GM12878 (cell line): ENCODE measurements at regions not wholly inside any gene's neighbourhood (a gene's known extent, or its start where the extent isn't known, plus 50 kb on each side); places are given as distances from the start of the nearest gene placed in this dataset.

Experiments used
- ATAC-seq: fragments of 200-7000 bp; cut with Tn5 transposase; 3 replicates; pipeline ENCODE4 v1.9.1; 2020; ENCODE audit warnings: mild to moderate bottlenecking, moderate library complexity
- BruUV-seq: library from RNA; stranded (reverse); fragments of 400-500 nt; replicated peaks from 2 replicates; lab custom pipeline; 2021; lab: Mats Ljungman, UMichigan
- CTCF ChIA-PET: fragments of 300-600 bp; sonication (Branson Sonifier 250); formaldehyde crosslinking; extraction: SDS; loops from one replicate; lab custom pipeline; 2021; ENCODE audit warnings: inconsistent platforms; lab: Yijun Ruan, JAX
- POLR2A ChIA-PET: fragments of 350-600 bp; formaldehyde crosslinking; extraction: SDS; loops from one replicate; lab custom pipeline; 2021; ENCODE audit warnings: inconsistent platforms; lab: Charles Lee
- RAD21 ChIA-PET: fragments of 300-600 bp; sonication (Branson Sonifier 250); formaldehyde crosslinking; loops from one replicate; lab custom pipeline; 2023; ENCODE audit warnings: antibody characterized with exemption; ENCODE audit not compliant: unreplicated experiment; lab: Charles Lee
- SMC1A ChIA-PET: fragments of 300-600 bp; sonication (Branson Sonifier 250); formaldehyde crosslinking; loops from one replicate; lab custom pipeline; 2023; ENCODE audit not compliant: unreplicated experiment, uncharacterized antibody; lab: Charles Lee
- DNase-seq: peaks from one replicate; pipeline ENCODE4 v3.0.0-alpha.2; 2011; ENCODE audit warnings: low read depth, low spot score
- FAIRE-seq: peaks from 3 replicates; lab custom pipeline; 2011; peaks lifted over from hg19 to GRCh38; lab: Jason Lieb, UNC
- H2AFZ ChIP-seq: 2 replicates; pipeline ENCODE4 v1.6.0; 2011; ENCODE audit warnings: low read depth, low read length, control low read depth; ENCODE audit not compliant: control insufficient read depth
- H3K27ac ChIP-seq: 2 replicates; pipeline ENCODE4 v1.5.1; 2011; ENCODE audit warnings: control low read depth; ENCODE audit not compliant: control insufficient read depth, insufficient read depth
- H3K27me3 ChIP-seq, 2 experiments: replicated peaks in 1 of 2; 2 replicates each; pipeline versions ENCODE4 v1.6.0 to v1.6.1; 2011; ENCODE audit warnings: low read length in 1 of 2; ENCODE audit not compliant: control insufficient read depth in 2 of 2, insufficient read depth in 2 of 2
- H3K36me3 ChIP-seq, 2 experiments: 2 replicates each; pipeline ENCODE4 v1.5.1; 2011; ENCODE audit warnings: low read length in 1 of 2; ENCODE audit not compliant: control insufficient read depth in 2 of 2, insufficient read depth in 2 of 2
- H3K4me1 ChIP-seq: 2 replicates; pipeline ENCODE4 v1.6.1; 2011; ENCODE audit warnings: mild to moderate bottlenecking, low read length, moderate library complexity, mixed read lengths; ENCODE audit not compliant: control insufficient read depth, insufficient read depth
- H3K4me2 ChIP-seq: 2 replicates; pipeline ENCODE4 v1.6.0; 2011; ENCODE audit warnings: control low read depth; ENCODE audit not compliant: control insufficient read depth, insufficient read depth
- H3K4me3 ChIP-seq: fragments of 200-600 bp; sonication (generic); 2 replicates; pipeline ENCODE4 v1.5.1; 2016
- H3K79me2 ChIP-seq: 2 replicates; pipeline ENCODE4 v1.6.0; 2011; ENCODE audit warnings: low read length; ENCODE audit not compliant: control insufficient read depth, insufficient read depth
- H3K9ac ChIP-seq: 2 replicates; pipeline ENCODE4 v1.8.0; 2011; ENCODE audit warnings: low read length, control low read depth, mixed read lengths; ENCODE audit not compliant: control insufficient read depth, insufficient read depth
- H3K9me3 ChIP-seq: replicated peaks from 3 replicates; pipeline ENCODE4 v1.5.1; 2011; ENCODE audit warnings: mild to moderate bottlenecking, low read length; ENCODE audit not compliant: control insufficient read depth, insufficient read depth
- H4K20me1 ChIP-seq: 2 replicates; pipeline ENCODE4 v1.6.0; 2011; ENCODE audit not compliant: control insufficient read depth, insufficient read depth
- CREB1 ChIP-seq: IDR thresholded peaks from 2 replicates; pipeline ENCODE4 v1.6.1; 2012; ENCODE audit warnings: low read depth, mild to moderate bottlenecking, inconsistent platforms
- IRF4 ChIP-seq: IDR thresholded peaks from 2 replicates; pipeline ENCODE4 v1.6.1; 2011; ENCODE audit warnings: low read depth, low read length
- MAX ChIP-seq: IDR thresholded peaks from 2 replicates; pipeline ENCODE4 v1.6.1; 2012; ENCODE audit warnings: low read depth, low read length, improper control_type of control experiment
- MEF2B ChIP-seq: fragments of 450-650 bp; IDR thresholded peaks from 2 replicates; pipeline ENCODE4 v1.6.1; 2018; ENCODE audit warnings: mild to moderate bottlenecking, moderate library complexity; ENCODE audit not compliant: partially characterized antibody, poor library complexity, severe bottlenecking
- MYC ChIP-seq: IDR thresholded peaks from 2 replicates; pipeline ENCODE4 v1.6.1; 2011; ENCODE audit warnings: mild to moderate bottlenecking, low read length, moderate library complexity, inconsistent platforms; ENCODE audit not compliant: insufficient read depth, insufficient replicate concordance, insufficient read length, severe bottlenecking
- PAX5 ChIP-seq: IDR thresholded peaks from 2 replicates; pipeline ENCODE4 v1.6.1; 2011; ENCODE audit warnings: low read depth, low read length, borderline replicate concordance
- POLR2AphosphoS5 ChIP-seq: IDR thresholded peaks from 2 replicates; pipeline ENCODE4 v1.6.1; 2011; ENCODE audit warnings: mild to moderate bottlenecking, low read length, inconsistent platforms
- RFX5 ChIP-seq: IDR thresholded peaks from 2 replicates; pipeline ENCODE4 v1.6.1; 2011; ENCODE audit warnings: low read depth, low read length, improper control_type of control experiment
- ZNF24 ChIP-seq: fragments of 450-650 bp; IDR thresholded peaks from 2 replicates; pipeline ENCODE4 v1.6.1; 2017; ENCODE audit warnings: antibody characterized with exemption, mild to moderate bottlenecking
- WGBS: methylation state at CpG from one replicate; pipeline ENCODE4 v1.1.6; 2016; ENCODE audit warnings: low lambda C conversion rate; ENCODE audit not compliant: insufficient replicate concordance, insufficient coverage; ENCODE audit errors: missing lambda C conversion rate; 5-methylcytosine and 5-hydroxymethylcytosine counted together
- in situ Hi-C: fragments of 300-500 bp; cut with MboI; formaldehyde crosslinking; loops from 9 replicates; pipeline ENCODE4 v1.14.3; 2018; ENCODE audit warnings: mixed read lengths
- intact Hi-C: fragments of 100-400 bp; cut with micrococcal nuclease; formaldehyde crosslinking; loops from one replicate; pipeline ENCODE4 v1.14.2; 2022; ENCODE audit not compliant: unreplicated experiment

GRCh38 chr3:182723596-182723995 lies 69.7 kb upstream of the ATP11B start:
- TF ChIP-seq ZNF24 (no peak), MEF2B (no peak), MYC (no peak), POLR2AphosphoS5 (no peak), PAX5 (no peak), RFX5 (no peak), IRF4 (no peak), MAX (no peak), CREB1 (no peak)
- in situ Hi-C loops, result no loop called here
- BruUV-seq, result no TSS peak
- no peaks in the 10 kb centered on the region for H3K9me3 ChIP-seq
- no peaks in the 10 kb centered on the region for H3K4me1 ChIP-seq
- H2AFZ ChIP-seq, result no peak overlapping the region
- FAIRE-seq (no peak), ATAC-seq (no peak), DNase-seq (no peak)
- intact Hi-C loops, result no loop called here
- CTCF ChIA-PET, result interaction anchor here (1.2 to 2.8 kb wide), 3 partner anchors 8 to 13 kb away, joined by 4 to 10 read pairs (median 7); no protein-coding TSS in a partner anchor
- no peaks in the 10 kb centered on the region for H4K20me1 ChIP-seq
- H3K27me3 ChIP-seq, result no peaks in the 10 kb centered on the region
- RAD21 ChIA-PET, result interaction anchor here (0.9 kb wide), 1 partner anchor 10 kb away, joined by 3 read pairs; no protein-coding TSS in a partner anchor
- no peak overlapping the region for H3K4me2 ChIP-seq
- no peaks in the 10 kb centered on the region for H3K36me3 ChIP-seq
- no peak overlapping the region for H3K9ac ChIP-seq
- SMC1A ChIA-PET, result interaction anchor here (0.7 to 2.2 kb wide), 4 partner anchors 8 to 470 kb away, joined by 3 to 8 read pairs (median 3); no protein-coding TSS in a partner anchor
- no peak overlapping the region for H3K27ac ChIP-seq
- H3K4me3 ChIP-seq, result no peak overlapping the region
- H3K79me2 ChIP-seq, result no peaks in the 10 kb centered on the region
- 94% methylated on average over 4 of the region's 4 CpGs for WGBS
- POLR2A ChIA-PET, result interaction anchor here (0.7 kb wide), 1 partner anchor 68 kb away, joined by 3 read pairs; no protein-coding TSS in a partner anchor
